DOHH2 (cell line): ENCODE measurements at regions not wholly inside any gene's neighbourhood (a gene's known extent, or its start where the extent isn't known, plus 50 kb on each side); places are given as distances from the start of the nearest gene placed in this dataset.

Experiments used
- H3F3A ChIP-seq: fragments of 200-600 bp; sonication (generic), shearing (Covaris generic); 2 replicates; pipeline ENCODE4 v1.6.0; 2016; ENCODE audit warnings: antibody characterized with exemption, mild to moderate bottlenecking; ENCODE audit not compliant: control insufficient read depth, insufficient read depth
- H3K27ac ChIP-seq: fragments of 200-600 bp; sonication (generic); 2 replicates; pipeline ENCODE4 v1.5.1; 2014; ENCODE audit warnings: low read depth, mild to moderate bottlenecking, low read length, moderate library complexity
- H3K27me3 ChIP-seq: fragments of 200-600 bp; sonication (generic); 2 replicates; pipeline ENCODE4 v1.6.1; 2014; ENCODE audit warnings: mild to moderate bottlenecking, low read length, mixed read lengths; ENCODE audit not compliant: control insufficient read depth
- H3K36me3 ChIP-seq: fragments of 200-600 bp; sonication (generic); 2 replicates; pipeline ENCODE4 v1.6.1; 2014; ENCODE audit warnings: mild to moderate bottlenecking, low read length, moderate library complexity, mixed read lengths; ENCODE audit not compliant: control insufficient read depth
- H3K4me1 ChIP-seq: fragments of 200-600 bp; sonication (generic); 2 replicates; pipeline ENCODE4 v1.6.1; 2014; ENCODE audit warnings: mild to moderate bottlenecking, low read length, mixed read lengths; ENCODE audit not compliant: control insufficient read depth
- H3K4me2 ChIP-seq: fragments of 200-600 bp; sonication (generic); 2 replicates; pipeline ENCODE4 v1.6.0; 2014; ENCODE audit warnings: mild to moderate bottlenecking, low read length, moderate library complexity
- H3K4me3 ChIP-seq: fragments of 200-600 bp; sonication (generic); 2 replicates; pipeline ENCODE4 v1.5.1; 2014; ENCODE audit warnings: mild to moderate bottlenecking, low read length, mixed read lengths
- H3K79me2 ChIP-seq: fragments of 200-600 bp; sonication (generic); 2 replicates; pipeline ENCODE4 v1.6.1; 2014; ENCODE audit warnings: mild to moderate bottlenecking, low read length, mixed read lengths; ENCODE audit not compliant: control insufficient read depth
- H3K9me2 ChIP-seq: fragments of 200-600 bp; sonication (generic); replicated peaks from 2 replicates; pipeline ENCODE4 v1.6.1; 2014; ENCODE audit warnings: mild to moderate bottlenecking, low read length, mixed read lengths; ENCODE audit not compliant: control insufficient read depth
- H3K9me3 ChIP-seq: fragments of 200-600 bp; sonication (generic); 2 replicates; pipeline ENCODE4 v1.6.1; 2014; ENCODE audit warnings: antibody characterized with exemption, low read length, mixed read lengths; ENCODE audit not compliant: control insufficient read depth, insufficient read depth
- H4K20me1 ChIP-seq: fragments of 200-600 bp; sonication (generic); 2 replicates; pipeline ENCODE4 v1.6.0; 2014; ENCODE audit warnings: low read depth, mild to moderate bottlenecking, antibody characterized with exemption, low read length, moderate library complexity; ENCODE audit not compliant: control insufficient read depth, insufficient read depth
- EZH2phosphoT487 ChIP-seq: fragments of 200-600 bp; sonication (generic); IDR thresholded peaks from 2 replicates; pipeline ENCODE4 v1.6.1; 2017; ENCODE audit warnings: borderline replicate concordance, mild to moderate bottlenecking, antibody characterized with exemption, low read length, moderate library complexity, mixed read lengths
- TF ChIP-seq, protein P1 (sequence below): fragments of 200-600 bp; sonication (generic); IDR thresholded peaks from one replicate; pipeline ENCODE4 v1.5.1; 2014; ENCODE audit warnings: antibody characterized with exemption, mild to moderate bottlenecking, low read depth, low read length; ENCODE audit not compliant: poor library complexity, severe bottlenecking

DNA sequence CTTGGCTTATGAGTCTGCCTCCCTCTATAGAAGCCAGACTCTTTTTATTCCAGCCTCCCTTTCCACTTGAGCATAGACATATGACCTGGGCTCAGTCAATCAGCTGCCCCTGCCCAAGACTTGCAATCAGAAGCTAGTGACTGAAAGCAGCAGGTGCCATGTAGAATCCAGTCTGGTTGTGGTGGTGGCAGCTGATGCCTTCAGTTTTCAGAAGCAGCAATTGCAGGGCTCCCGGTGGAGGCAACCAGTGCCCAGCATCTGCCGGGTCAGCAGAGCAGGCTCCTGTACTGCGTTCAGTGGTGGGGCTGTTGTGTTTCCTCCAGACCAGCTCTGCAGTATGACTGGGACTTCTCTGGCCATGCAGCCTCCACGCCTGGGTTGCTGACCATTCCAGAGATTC is 53.9 kb upstream of the PALM2AKAP2 start:
- TF ChIP-seq, protein P1, sequence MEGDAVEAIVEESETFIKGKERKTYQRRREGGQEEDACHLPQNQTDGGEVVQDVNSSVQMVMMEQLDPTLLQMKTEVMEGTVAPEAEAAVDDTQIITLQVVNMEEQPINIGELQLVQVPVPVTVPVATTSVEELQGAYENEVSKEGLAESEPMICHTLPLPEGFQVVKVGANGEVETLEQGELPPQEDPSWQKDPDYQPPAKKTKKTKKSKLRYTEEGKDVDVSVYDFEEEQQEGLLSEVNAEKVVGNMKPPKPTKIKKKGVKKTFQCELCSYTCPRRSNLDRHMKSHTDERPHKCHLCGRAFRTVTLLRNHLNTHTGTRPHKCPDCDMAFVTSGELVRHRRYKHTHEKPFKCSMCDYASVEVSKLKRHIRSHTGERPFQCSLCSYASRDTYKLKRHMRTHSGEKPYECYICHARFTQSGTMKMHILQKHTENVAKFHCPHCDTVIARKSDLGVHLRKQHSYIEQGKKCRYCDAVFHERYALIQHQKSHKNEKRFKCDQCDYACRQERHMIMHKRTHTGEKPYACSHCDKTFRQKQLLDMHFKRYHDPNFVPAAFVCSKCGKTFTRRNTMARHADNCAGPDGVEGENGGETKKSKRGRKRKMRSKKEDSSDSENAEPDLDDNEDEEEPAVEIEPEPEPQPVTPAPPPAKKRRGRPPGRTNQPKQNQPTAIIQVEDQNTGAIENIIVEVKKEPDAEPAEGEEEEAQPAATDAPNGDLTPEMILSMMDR = no peak
- no peak for TF ChIP-seq EZH2phosphoT487
- Histone ChIP-seq H3K36me3 (no peaks in the 10 kb centered on the region), H4K20me1 (no peaks in the 10 kb centered on the region), H3K27me3 (no peaks in the 10 kb centered on the region), H3K27ac (no peak overlapping the region), H3K9me3 (no peaks in the 10 kb centered on the region), H3K4me2 (no peak overlapping the region), H3K4me3 (no peak overlapping the region), H3K9me2 (no peaks in the 10 kb centered on the region), H3F3A (no peaks in the 10 kb centered on the region), H3K4me1 (no peaks in the 10 kb centered on the region), H3K79me2 (no peaks in the 10 kb centered on the region)

- Histone ChIP-seq H3K79me2 (no peaks in the 10 kb centered on the region), H3F3A (no peaks in the 10 kb centered on the region), H3K27ac (no peak overlapping the region), H3K4me1 (no peaks in the 10 kb centered on the region), H3K27me3 (no peaks in the 10 kb centered on the region), H3K9me2 (no peaks in the 10 kb centered on the region), H3K9me3 (no peaks in the 10 kb centered on the region), H4K20me1 (no peaks in the 10 kb centered on the region), H3K36me3 (no peaks in the 10 kb centered on the region), H3K4me2 (no peak overlapping the region), H3K4me3 (no peak overlapping the region)
- TF ChIP-seq, protein P1 = no peak
- no peak for TF ChIP-seq EZH2phosphoT487
Measured at GRCh38 chr9:109728686-109729300, 51.2 kb upstream of the PALM2AKAP2 start.

DNA sequence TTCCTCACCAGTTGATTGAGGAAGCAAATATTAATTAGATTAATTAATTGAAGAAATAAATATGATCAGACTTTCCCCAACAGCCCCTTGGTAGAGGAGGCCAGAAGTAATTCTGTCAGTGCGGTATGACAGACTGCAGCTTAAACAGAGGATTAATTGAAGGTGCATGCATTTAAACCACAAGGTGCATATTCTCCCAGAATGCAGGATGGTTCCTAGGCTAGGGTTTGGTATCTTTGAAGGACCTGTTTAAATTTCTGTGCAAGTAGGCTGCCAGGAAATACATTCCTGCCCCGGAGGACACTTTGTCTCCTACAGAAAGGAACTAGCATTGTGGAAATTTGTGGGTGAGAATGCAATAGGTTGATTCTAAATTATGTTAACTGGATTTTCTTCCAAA is 50.5 kb upstream of the PALM2AKAP2 start:
- Histone ChIP-seq H3K4me3 (no peak overlapping the region), H4K20me1 (no peaks in the 10 kb centered on the region), H3K27ac (no peak overlapping the region), H3K9me2 (no peaks in the 10 kb centered on the region), H3K79me2 (no peaks in the 10 kb centered on the region), H3K4me2 (no peak overlapping the region), H3K36me3 (no peaks in the 10 kb centered on the region), H3K9me3 (no peaks in the 10 kb centered on the region), H3F3A (no peaks in the 10 kb centered on the region), H3K27me3 (no peaks in the 10 kb centered on the region), H3K4me1 (no peaks in the 10 kb centered on the region)
- no peak for TF ChIP-seq EZH2phosphoT487
- TF ChIP-seq, protein P1 = no peak
